ENCODE measurements at regions not wholly inside any gene's neighbourhood (a gene's known extent, or its start where the extent isn't known, plus 50 kb on each side); places are given as distances from the start of the nearest gene placed in this dataset.
"Not testable (repeated sequence)": the region's sequence is repeated elsewhere in the genome, so short reads cannot be mapped to it uniquely, and the experiment has no call there.

- no peak overlapping the region for H3K4me3 ChIP-seq (ENCODE audit: low read depth, low read length)
- no peak for TF ChIP-seq CTCF (conservative IDR thresholded peaks at IDR 0.05; ENCODE audit: low read depth, low read length)
- DNase-seq (ENCODE audit: low read depth) = no peak
These were observed 84.6 kb upstream of the DLX6 start for GRCh38 chr7:96920713-96921112.

GRCh38 chr7:96921231-96921630, 84.1 kb upstream of the DLX6 start:
- TF ChIP-seq CTCF (conservative IDR thresholded peaks at IDR 0.05; ENCODE audit: low read depth, low read length) = no peak
- DNase-seq (ENCODE audit: low read depth) = no peak
- no peak overlapping the region for H3K4me3 ChIP-seq (ENCODE audit: low read depth, low read length)

- DNase-seq (ENCODE audit: low read depth) = no peak
- H3K4me3 ChIP-seq (ENCODE audit: low read depth, low read length) = no peak overlapping the region
- no peak for TF ChIP-seq CTCF (conservative IDR thresholded peaks at IDR 0.05; ENCODE audit: low read depth, low read length)
These were observed 83.6 kb upstream of the DLX6 start for GRCh38 chr7:96921771-96922170.

- H3K4me3 ChIP-seq (ENCODE audit: low read depth, low read length); DNase-seq (ENCODE audit: low read depth): not testable (repeated sequence)
These were observed 82.0 kb upstream of the DLX6 start for GRCh38 chr7:96923345-96923744.

GRCh38 chr7:96927131-96927530, 78.2 kb upstream of the DLX6 start:
- no peak for DNase-seq (ENCODE audit: low read depth)
- no peak for TF ChIP-seq CTCF (conservative IDR thresholded peaks at IDR 0.05; ENCODE audit: low read depth, low read length)
- H3K4me3 ChIP-seq (ENCODE audit: low read depth, low read length) = no peak overlapping the region

GRCh38 chr7:96928965-96929364, 76.4 kb upstream of the DLX6 start:
- no peak for DNase-seq (ENCODE audit: low read depth)
- H3K4me3 ChIP-seq (ENCODE audit: low read depth, low read length) = no peak overlapping the region
- TF ChIP-seq CTCF (conservative IDR thresholded peaks at IDR 0.05; ENCODE audit: low read depth, low read length) = no peak

GRCh38 chr7:96931891-96932290, 73.5 kb upstream of the DLX6 start:
- H3K4me3 ChIP-seq (ENCODE audit: low read depth, low read length) = no peak overlapping the region
- no peak for DNase-seq (ENCODE audit: low read depth)
- no peak for TF ChIP-seq CTCF (conservative IDR thresholded peaks at IDR 0.05; ENCODE audit: low read depth, low read length)
